Endothelial cell of umbilical vein (primary cell): ENCODE measurements at regions not wholly inside any gene's neighbourhood (a gene's known extent, or its start where the extent isn't known, plus 50 kb on each side); places are given as distances from the start of the nearest gene placed in this dataset.

Experiments used
- BruUV-seq: library from RNA; stranded (reverse); fragments of 400-500 nt; replicated peaks from 2 replicates; lab custom pipeline; 2021; lab: Mats Ljungman, UMichigan
- CTCF ChIA-PET: fragments of 300-600, 350-600 bp; sonication (Branson Sonifier 250); formaldehyde crosslinking; loops from one replicate; lab custom pipeline; 2021; ENCODE audit warnings: antibody characterized with exemption, inconsistent platforms; lab: Charles Lee
- POLR2A ChIA-PET: fragments of 300-600, 350-600 bp; sonication (Branson Sonifier 250); formaldehyde crosslinking; loops from one replicate; lab custom pipeline; 2021; ENCODE audit warnings: antibody characterized with exemption, inconsistent platforms; lab: Charles Lee
- DNase-seq: peaks from one replicate; pipeline ENCODE4 v3.0.0-alpha.2; 2011; ENCODE audit warnings: low read depth, low spot score
- FAIRE-seq: peaks from 2 replicates; lab custom pipeline; 2011; peaks lifted over from hg19 to GRCh38; lab: Jason Lieb, UNC
- H2AFZ ChIP-seq: 2 replicates; pipeline ENCODE4 v1.6.0; 2012; ENCODE audit warnings: low read depth, low read length, control low read depth, inconsistent platforms
- H3K27ac ChIP-seq: 2 replicates; pipeline ENCODE4 v1.5.1; 2011; ENCODE audit warnings: low read depth, mild to moderate bottlenecking, control low read depth, low read length, moderate library complexity; ENCODE audit not compliant: insufficient read depth
- H3K27me3 ChIP-seq, 2 experiments: 2 replicates each; pipeline versions ENCODE4 v1.6.0 to v1.6.1; 2011; ENCODE audit warnings: low read length in 2 of 2, mixed read lengths in 1 of 2; ENCODE audit not compliant: control insufficient read depth in 2 of 2, insufficient read depth in 2 of 2
- H3K36me3 ChIP-seq, 2 experiments: 2 replicates in 1 of 2; 3 replicates in 1 of 2; pipeline ENCODE4 v1.5.1; 2011; ENCODE audit warnings: low read length in 2 of 2, mild to moderate bottlenecking in 1 of 2, moderate library complexity in 1 of 2; ENCODE audit not compliant: control insufficient read depth in 2 of 2, insufficient read depth in 2 of 2; ENCODE audit errors: extremely low read depth in 1 of 2
- H3K4me1 ChIP-seq: 3 replicates; pipeline ENCODE4 v1.5.1; 2011; ENCODE audit warnings: mild to moderate bottlenecking, low read length; ENCODE audit not compliant: control insufficient read depth, insufficient read depth; ENCODE audit errors: extremely low read depth
- H3K4me2 ChIP-seq: 2 replicates; pipeline ENCODE4 v1.6.1; 2011; ENCODE audit warnings: low read length, control low read depth, mixed read lengths; ENCODE audit not compliant: insufficient read depth
- H3K4me3 ChIP-seq, 3 experiments: fragments of 200-600 bp in 1 of 3; sonication (generic), shearing (Covaris generic) in 1 of 3; replicated peaks in 1 of 3; 2 replicates each; pipeline ENCODE4 v1.5.1; 2011 to 2016; ENCODE audit warnings: control low read depth in 3 of 3, low read length in 3 of 3, mild to moderate bottlenecking in 2 of 3, inconsistent platforms in 1 of 3, low read depth in 1 of 3, moderate library complexity in 1 of 3; ENCODE audit not compliant: insufficient read depth in 1 of 3
- H3K79me2 ChIP-seq: 2 replicates; pipeline ENCODE4 v1.6.0; 2012; ENCODE audit warnings: low read length, inconsistent platforms; ENCODE audit not compliant: control insufficient read depth, insufficient read depth
- H3K9ac ChIP-seq: replicated peaks from 2 replicates; pipeline ENCODE3; 2011; ENCODE audit warnings: low read length, control low read depth; ENCODE audit not compliant: insufficient read depth; ENCODE audit errors: extremely low read depth
- H3K9me1 ChIP-seq: replicated peaks from 3 replicates; pipeline ENCODE4 v1.6.0; 2011; ENCODE audit warnings: mild to moderate bottlenecking, low read length; ENCODE audit not compliant: control insufficient read depth, insufficient read depth; ENCODE audit errors: extremely low read depth
- H3K9me3 ChIP-seq: replicated peaks from 2 replicates; pipeline ENCODE4 v1.5.1; 2012; ENCODE audit warnings: low read length, inconsistent platforms; ENCODE audit not compliant: control insufficient read depth, insufficient read depth
- H4K20me1 ChIP-seq: replicated peaks from 2 replicates; pipeline ENCODE3; 2011; ENCODE audit warnings: mild to moderate bottlenecking, low read length; ENCODE audit not compliant: control insufficient read depth, insufficient read depth; ENCODE audit errors: extremely low read depth
- CTCF ChIP-seq, 2 donors: IDR thresholded peaks; 1 replicate in 1 of 2; 2 replicates in 1 of 2; pipeline ENCODE4 v1.5.1; 2011; ENCODE audit warnings: low read length in 2 of 2, mild to moderate bottlenecking in 2 of 2, moderate library complexity in 2 of 2, control low read depth in 1 of 2, inconsistent platforms in 1 of 2, low read depth in 1 of 2; ENCODE audit not compliant: insufficient read depth in 1 of 2; ENCODE audit errors: extremely low read depth in 1 of 2
- EZH2 ChIP-seq: IDR thresholded peaks from 2 replicates; pipeline ENCODE4 v1.6.1; 2012; ENCODE audit warnings: borderline replicate concordance, low read depth, mild to moderate bottlenecking, moderate library complexity, low read length, inconsistent platforms; ENCODE audit not compliant: severe bottlenecking
- FOS ChIP-seq: IDR thresholded peaks from 2 replicates; pipeline ENCODE4 v1.6.1; 2011; ENCODE audit warnings: mild to moderate bottlenecking, low read length, moderate library complexity, borderline replicate concordance; ENCODE audit not compliant: insufficient read depth
- GATA2 ChIP-seq: IDR thresholded peaks from 2 replicates; pipeline ENCODE4 v1.7.0; 2011; ENCODE audit warnings: low read depth, mild to moderate bottlenecking, moderate library complexity, mixed read lengths, low read length; ENCODE audit not compliant: insufficient read length, insufficient read depth
- JUN ChIP-seq: IDR thresholded peaks from 2 replicates; pipeline ENCODE4 v1.6.1; 2011; ENCODE audit warnings: borderline replicate concordance, low read depth; ENCODE audit not compliant: insufficient read length, insufficient read depth
- MYC ChIP-seq: IDR thresholded peaks from one replicate; pipeline ENCODE4 v1.6.1; 2011; ENCODE audit warnings: mild to moderate bottlenecking, low read depth, low read length
- POLR2A ChIP-seq: IDR thresholded peaks from 2 replicates; pipeline ENCODE4 v1.6.1; 2012; ENCODE audit warnings: low read depth, mild to moderate bottlenecking, control low read depth, low read length
- POLR2AphosphoS5 ChIP-seq: IDR thresholded peaks from 2 replicates; pipeline ENCODE4 v1.6.1; 2012; ENCODE audit warnings: low read depth, mild to moderate bottlenecking, control low read depth, low read length, moderate library complexity; ENCODE audit not compliant: insufficient read depth
- dilution Hi-C: fragments of 300-500 bp; cut with MboI; formaldehyde crosslinking; loops from one replicate; pipeline ENCODE4 v1.15.0; 2019; ENCODE audit warnings: low sequenced_read_pairs; ENCODE audit not compliant: extremely low pct_ligation_motif_present
- intact Hi-C: fragments of 100-400 bp; cut with micrococcal nuclease; formaldehyde crosslinking; loops from one replicate; pipeline ENCODE4 v1.10.0; 2022
- TF ChIP-seq, protein P1 (sequence below): IDR thresholded peaks from 2 replicates; pipeline ENCODE4 v1.6.1; 2011; ENCODE audit not compliant: insufficient read depth, insufficient read length

- no peak for TF ChIP-seq POLR2AphosphoS5
- TF ChIP-seq POLR2A = no peak
- no peak for TF ChIP-seq EZH2
- no peak for TF ChIP-seq GATA2
- TF ChIP-seq CTCF (IDR thresholded peaks at IDR 0.05; ENCODE audit: extremely low read depth in 1 of 2, insufficient read depth in 1 of 2, low read depth in 1 of 2, low read length in 2 of 2) = no peak
- TF ChIP-seq JUN = no peak
- TF ChIP-seq, protein P1, sequence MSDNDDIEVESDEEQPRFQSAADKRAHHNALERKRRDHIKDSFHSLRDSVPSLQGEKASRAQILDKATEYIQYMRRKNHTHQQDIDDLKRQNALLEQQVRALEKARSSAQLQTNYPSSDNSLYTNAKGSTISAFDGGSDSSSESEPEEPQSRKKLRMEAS = no peak
- TF ChIP-seq MYC = no peak
- no peak for TF ChIP-seq FOS
- no peaks in the 10 kb centered on the region for H3K4me1 ChIP-seq
- no peak overlapping the region for H2AFZ ChIP-seq
- peaks cover 6% of the 10 kb centered on the region for H3K9me3 ChIP-seq
- BruUV-seq = no TSS peak
- dilution Hi-C loops (no loop called here), intact Hi-C loops (no loop called here)
- no peaks in the 10 kb centered on the region for H4K20me1 ChIP-seq
- CTCF ChIA-PET = no interaction called here
- H3K4me3 ChIP-seq = no peak overlapping the region
- H3K79me2 ChIP-seq = no peaks in the 10 kb centered on the region
- POLR2A ChIA-PET = no interaction called here
- no peaks in the 10 kb centered on the region for H3K27me3 ChIP-seq
- no peak overlapping the region for H3K4me2 ChIP-seq
- FAIRE-seq (no peak), DNase-seq (no peak)
- no peaks in the 10 kb centered on the region for H3K36me3 ChIP-seq
- H3K9ac ChIP-seq = no peak overlapping the region
- no peaks in the 10 kb centered on the region for H3K9me1 ChIP-seq
- no peak overlapping the region for H3K27ac ChIP-seq
Measured at GRCh38 chr5:11984196-11984595, 80.0 kb upstream of the CTNND2 start.
